ENCODE measurements at regions not wholly inside any gene's neighbourhood (a gene's known extent, or its start where the extent isn't known, plus 50 kb on each side); places are given as distances from the start of the nearest gene placed in this dataset.

DNA sequence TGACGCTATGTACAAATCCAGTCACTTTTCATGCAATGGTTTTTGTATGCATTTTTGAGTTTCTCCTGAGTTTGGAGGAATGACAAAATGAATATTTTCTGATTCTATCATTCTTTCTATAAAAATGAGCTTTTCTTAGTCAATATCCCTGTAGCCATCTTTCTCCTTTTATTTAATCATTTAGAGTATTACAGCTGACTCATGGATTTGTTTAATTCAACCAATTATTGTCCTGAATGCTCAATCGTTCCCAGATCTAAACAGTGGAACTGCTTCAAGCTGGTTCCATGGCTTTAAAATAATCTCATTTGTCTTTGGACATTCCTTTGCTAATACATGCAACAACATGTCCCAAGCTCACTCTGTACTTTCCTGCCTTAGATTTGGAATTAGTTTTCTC, 368.8 kb downstream of the ADCYAP1 start:
- TF ChIP-seq GLIS3 (CRISPR knock-in tag; IDR thresholded peaks at IDR 0.05) (no peak), TCF4 (CRISPR knock-in tag; IDR thresholded peaks at IDR 0.05; ENCODE audit: borderline replicate concordance) (no peak)
- ATAC-seq: no peak

DNA sequence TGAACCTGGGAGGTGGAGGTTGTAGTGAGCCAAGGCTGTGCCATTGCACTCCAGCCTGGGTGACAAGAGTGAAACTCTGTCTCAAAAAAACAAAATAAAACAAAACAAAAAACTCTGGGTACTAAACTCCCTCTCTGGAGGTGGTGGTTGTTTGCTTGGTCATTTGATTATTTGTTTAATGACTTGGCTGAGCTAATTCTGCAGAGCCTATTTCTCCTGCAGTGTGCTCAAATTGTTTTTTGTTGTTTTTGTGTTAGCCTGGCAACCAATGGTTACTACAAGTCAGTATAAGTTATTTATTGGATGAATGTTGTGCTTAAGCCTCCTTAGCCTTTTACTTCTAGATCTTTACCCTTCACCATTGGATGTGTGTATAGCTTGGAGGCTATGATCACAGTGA, 387.5 kb downstream of the ADCYAP1 start:
- no peak for ATAC-seq
- TF ChIP-seq ZC3H10 (CRISPR knock-in tag; IDR thresholded peaks at IDR 0.05) (no peak), ZNF70 (CRISPR knock-in tag; IDR thresholded peaks at IDR 0.05) (no peak), GLIS3 (CRISPR knock-in tag; IDR thresholded peaks at IDR 0.05) (no peak)

DNA sequence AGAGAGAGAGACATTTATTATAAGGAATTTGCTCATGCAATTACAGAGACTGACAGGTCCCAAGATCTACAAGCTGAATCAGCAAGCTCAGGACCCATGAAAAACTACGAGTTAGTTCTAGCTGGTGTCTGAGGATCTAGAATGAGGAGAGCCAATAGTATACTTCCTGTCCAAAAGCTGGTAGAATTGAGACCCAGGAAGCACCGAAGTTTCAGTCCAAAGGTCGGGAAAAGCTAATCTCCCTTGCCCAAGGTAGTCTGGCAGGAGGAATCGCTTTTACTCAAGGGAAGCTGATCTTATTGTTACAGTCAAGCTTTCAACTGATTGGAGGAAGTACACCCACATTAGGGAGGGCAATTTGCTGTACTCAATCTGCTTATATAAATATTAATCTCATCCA, 389.6 kb downstream of the ADCYAP1 start:
- TF ChIP-seq TCF4 (CRISPR knock-in tag; IDR thresholded peaks at IDR 0.05; ENCODE audit: borderline replicate concordance) (no peak), ARNTL (CRISPR knock-in tag; IDR thresholded peaks at IDR 0.05; ENCODE audit: borderline replicate concordance, low read depth) (no peak), GLIS3 (CRISPR knock-in tag; IDR thresholded peaks at IDR 0.05) (no peak), CSDC2 (CRISPR knock-in tag; IDR thresholded peaks at IDR 0.05) (no peak), SNAI2 (CRISPR knock-in tag; IDR thresholded peaks at IDR 0.05) (no peak), RARB (CRISPR knock-in tag; IDR thresholded peaks at IDR 0.05) (no peak), ZNF70 (CRISPR knock-in tag; IDR thresholded peaks at IDR 0.05) (no peak), OSR1 (CRISPR knock-in tag; IDR thresholded peaks at IDR 0.05) (no peak), ZNF8 (CRISPR knock-in tag; IDR thresholded peaks at IDR 0.05) (no peak), ZFP30 (CRISPR knock-in tag; IDR thresholded peaks at IDR 0.05) (no peak), ZC3H10 (CRISPR knock-in tag; IDR thresholded peaks at IDR 0.05) (no peak), ESRRG (CRISPR knock-in tag; IDR thresholded peaks at IDR 0.05) (no peak), ZNF565 (CRISPR knock-in tag; conservative IDR thresholded peaks at IDR 0.05; ENCODE audit: low read depth) (no peak), TOX (CRISPR knock-in tag; IDR thresholded peaks at IDR 0.05; ENCODE audit: borderline replicate concordance) (no peak)
- TF ChIP-seq, protein P1, sequence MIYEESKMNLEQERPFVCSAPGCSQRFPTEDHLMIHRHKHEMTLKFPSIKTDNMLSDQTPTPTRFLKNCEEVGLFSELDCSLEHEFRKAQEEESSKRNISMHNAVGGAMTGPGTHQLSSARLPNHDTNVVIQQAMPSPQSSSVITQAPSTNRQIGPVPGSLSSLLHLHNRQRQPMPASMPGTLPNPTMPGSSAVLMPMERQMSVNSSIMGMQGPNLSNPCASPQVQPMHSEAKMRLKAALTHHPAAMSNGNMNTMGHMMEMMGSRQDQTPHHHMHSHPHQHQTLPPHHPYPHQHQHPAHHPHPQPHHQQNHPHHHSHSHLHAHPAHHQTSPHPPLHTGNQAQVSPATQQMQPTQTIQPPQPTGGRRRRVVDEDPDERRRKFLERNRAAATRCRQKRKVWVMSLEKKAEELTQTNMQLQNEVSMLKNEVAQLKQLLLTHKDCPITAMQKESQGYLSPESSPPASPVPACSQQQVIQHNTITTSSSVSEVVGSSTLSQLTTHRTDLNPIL (CRISPR knock-in tag; IDR thresholded peaks at IDR 0.05; ENCODE audit: low read depth): no peak
- TF ChIP-seq, protein P2, sequence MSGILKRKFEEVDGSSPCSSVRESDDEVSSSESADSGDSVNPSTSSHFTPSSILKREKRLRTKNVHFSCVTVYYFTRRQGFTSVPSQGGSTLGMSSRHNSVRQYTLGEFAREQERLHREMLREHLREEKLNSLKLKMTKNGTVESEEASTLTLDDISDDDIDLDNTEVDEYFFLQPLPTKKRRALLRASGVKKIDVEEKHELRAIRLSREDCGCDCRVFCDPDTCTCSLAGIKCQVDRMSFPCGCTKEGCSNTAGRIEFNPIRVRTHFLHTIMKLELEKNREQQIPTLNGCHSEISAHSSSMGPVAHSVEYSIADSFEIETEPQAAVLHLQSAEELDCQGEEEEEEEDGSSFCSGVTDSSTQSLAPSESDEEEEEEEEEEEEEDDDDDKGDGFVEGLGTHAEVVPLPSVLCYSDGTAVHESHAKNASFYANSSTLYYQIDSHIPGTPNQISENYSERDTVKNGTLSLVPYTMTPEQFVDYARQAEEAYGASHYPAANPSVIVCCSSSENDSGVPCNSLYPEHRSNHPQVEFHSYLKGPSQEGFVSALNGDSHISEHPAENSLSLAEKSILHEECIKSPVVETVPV (CRISPR knock-in tag; IDR thresholded peaks at IDR 0.05): no peak
- TF ChIP-seq, protein P3, sequence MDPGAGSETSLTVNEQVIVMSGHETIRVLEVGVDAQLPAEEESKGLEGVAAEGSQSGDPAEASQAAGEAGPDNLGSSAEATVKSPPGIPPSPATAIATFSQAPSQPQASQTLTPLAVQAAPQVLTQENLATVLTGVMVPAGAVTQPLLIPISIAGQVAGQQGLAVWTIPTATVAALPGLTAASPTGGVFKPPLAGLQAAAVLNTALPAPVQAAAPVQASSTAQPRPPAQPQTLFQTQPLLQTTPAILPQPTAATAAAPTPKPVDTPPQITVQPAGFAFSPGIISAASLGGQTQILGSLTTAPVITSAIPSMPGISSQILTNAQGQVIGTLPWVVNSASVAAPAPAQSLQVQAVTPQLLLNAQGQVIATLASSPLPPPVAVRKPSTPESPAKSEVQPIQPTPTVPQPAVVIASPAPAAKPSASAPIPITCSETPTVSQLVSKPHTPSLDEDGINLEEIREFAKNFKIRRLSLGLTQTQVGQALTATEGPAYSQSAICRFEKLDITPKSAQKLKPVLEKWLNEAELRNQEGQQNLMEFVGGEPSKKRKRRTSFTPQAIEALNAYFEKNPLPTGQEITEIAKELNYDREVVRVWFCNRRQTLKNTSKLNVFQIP (CRISPR knock-in tag; IDR thresholded peaks at IDR 0.05; ENCODE audit: borderline replicate concordance, low read depth): no peak
- TF ChIP-seq, protein P4, sequence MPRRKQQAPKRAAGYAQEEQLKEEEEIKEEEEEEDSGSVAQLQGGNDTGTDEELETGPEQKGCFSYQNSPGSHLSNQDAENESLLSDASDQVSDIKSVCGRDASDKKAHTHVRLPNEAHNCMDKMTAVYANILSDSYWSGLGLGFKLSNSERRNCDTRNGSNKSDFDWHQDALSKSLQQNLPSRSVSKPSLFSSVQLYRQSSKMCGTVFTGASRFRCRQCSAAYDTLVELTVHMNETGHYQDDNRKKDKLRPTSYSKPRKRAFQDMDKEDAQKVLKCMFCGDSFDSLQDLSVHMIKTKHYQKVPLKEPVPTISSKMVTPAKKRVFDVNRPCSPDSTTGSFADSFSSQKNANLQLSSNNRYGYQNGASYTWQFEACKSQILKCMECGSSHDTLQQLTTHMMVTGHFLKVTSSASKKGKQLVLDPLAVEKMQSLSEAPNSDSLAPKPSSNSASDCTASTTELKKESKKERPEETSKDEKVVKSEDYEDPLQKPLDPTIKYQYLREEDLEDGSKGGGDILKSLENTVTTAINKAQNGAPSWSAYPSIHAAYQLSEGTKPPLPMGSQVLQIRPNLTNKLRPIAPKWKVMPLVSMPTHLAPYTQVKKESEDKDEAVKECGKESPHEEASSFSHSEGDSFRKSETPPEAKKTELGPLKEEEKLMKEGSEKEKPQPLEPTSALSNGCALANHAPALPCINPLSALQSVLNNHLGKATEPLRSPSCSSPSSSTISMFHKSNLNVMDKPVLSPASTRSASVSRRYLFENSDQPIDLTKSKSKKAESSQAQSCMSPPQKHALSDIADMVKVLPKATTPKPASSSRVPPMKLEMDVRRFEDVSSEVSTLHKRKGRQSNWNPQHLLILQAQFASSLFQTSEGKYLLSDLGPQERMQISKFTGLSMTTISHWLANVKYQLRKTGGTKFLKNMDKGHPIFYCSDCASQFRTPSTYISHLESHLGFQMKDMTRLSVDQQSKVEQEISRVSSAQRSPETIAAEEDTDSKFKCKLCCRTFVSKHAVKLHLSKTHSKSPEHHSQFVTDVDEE (CRISPR knock-in tag; IDR thresholded peaks at IDR 0.05): no peak
- TF ChIP-seq, protein P5, sequence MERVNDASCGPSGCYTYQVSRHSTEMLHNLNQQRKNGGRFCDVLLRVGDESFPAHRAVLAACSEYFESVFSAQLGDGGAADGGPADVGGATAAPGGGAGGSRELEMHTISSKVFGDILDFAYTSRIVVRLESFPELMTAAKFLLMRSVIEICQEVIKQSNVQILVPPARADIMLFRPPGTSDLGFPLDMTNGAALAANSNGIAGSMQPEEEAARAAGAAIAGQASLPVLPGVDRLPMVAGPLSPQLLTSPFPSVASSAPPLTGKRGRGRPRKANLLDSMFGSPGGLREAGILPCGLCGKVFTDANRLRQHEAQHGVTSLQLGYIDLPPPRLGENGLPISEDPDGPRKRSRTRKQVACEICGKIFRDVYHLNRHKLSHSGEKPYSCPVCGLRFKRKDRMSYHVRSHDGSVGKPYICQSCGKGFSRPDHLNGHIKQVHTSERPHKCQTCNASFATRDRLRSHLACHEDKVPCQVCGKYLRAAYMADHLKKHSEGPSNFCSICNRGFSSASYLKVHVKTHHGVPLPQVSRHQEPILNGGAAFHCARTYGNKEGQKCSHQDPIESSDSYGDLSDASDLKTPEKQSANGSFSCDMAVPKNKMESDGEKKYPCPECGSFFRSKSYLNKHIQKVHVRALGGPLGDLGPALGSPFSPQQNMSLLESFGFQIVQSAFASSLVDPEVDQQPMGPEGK (CRISPR knock-in tag; IDR thresholded peaks at IDR 0.05; ENCODE audit: borderline replicate concordance): no peak
- no peak for ATAC-seq

DNA sequence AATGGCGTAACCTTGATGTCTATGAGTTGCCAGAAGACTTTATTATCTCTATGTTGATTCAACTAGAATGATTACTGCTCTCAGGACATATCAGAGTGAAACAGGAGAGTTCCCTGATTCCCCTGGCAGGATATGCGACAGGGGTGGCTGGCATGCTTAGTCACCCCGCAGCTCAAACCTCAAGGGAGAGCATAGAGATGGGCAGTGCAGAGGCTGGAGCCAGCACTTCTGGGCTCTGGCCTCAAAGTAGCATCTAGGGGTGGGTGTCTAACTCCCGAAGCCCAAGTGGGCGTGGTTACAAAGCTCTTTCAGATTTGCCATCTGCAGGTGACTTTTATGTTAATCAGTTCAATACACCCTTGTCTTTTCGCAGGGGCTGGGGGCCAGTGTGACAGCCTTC, 391.6 kb downstream of the ADCYAP1 start:
- TF ChIP-seq ESRRG (CRISPR knock-in tag; IDR thresholded peaks at IDR 0.05) (no peak), CSDC2 (CRISPR knock-in tag; IDR thresholded peaks at IDR 0.05) (no peak), ZNF70 (CRISPR knock-in tag; IDR thresholded peaks at IDR 0.05) (no peak), TCF4 (CRISPR knock-in tag; IDR thresholded peaks at IDR 0.05; ENCODE audit: borderline replicate concordance) (no peak), ZNF565 (CRISPR knock-in tag; conservative IDR thresholded peaks at IDR 0.05; ENCODE audit: low read depth) (no peak), RARB (CRISPR knock-in tag; IDR thresholded peaks at IDR 0.05) (no peak), ZC3H10 (CRISPR knock-in tag; IDR thresholded peaks at IDR 0.05) (no peak), BACH2 (CRISPR knock-in tag; IDR thresholded peaks at IDR 0.05; ENCODE audit: borderline replicate concordance) (no peak), ZNF8 (CRISPR knock-in tag; IDR thresholded peaks at IDR 0.05) (no peak), PPARA (CRISPR knock-in tag; IDR thresholded peaks at IDR 0.05; ENCODE audit: borderline replicate concordance) (no peak), GLIS3 (CRISPR knock-in tag; IDR thresholded peaks at IDR 0.05) (no peak)
- TF ChIP-seq, protein P4 (CRISPR knock-in tag; IDR thresholded peaks at IDR 0.05): no peak
- TF ChIP-seq, protein P3 (CRISPR knock-in tag; IDR thresholded peaks at IDR 0.05; ENCODE audit: borderline replicate concordance, low read depth): no peak
- ATAC-seq: no peak

Measured in SK-N-SH treated with all-trans-retinoic acid at 6 μM for 48 hours (cell line).